HCT116 (cell line): ENCODE measurements at regions not wholly inside any gene's neighbourhood (a gene's known extent, or its start where the extent isn't known, plus 50 kb on each side); places are given as distances from the start of the nearest gene placed in this dataset.

Experiments used
- ATAC-seq: fragments of 200-7000 bp; cut with Tn5 transposase; 2 replicates; pipeline ENCODE4 v1.9.1; 2020; ENCODE audit warnings: mild to moderate bottlenecking, moderate library complexity
- BruUV-seq: library from RNA; stranded (reverse); fragments of 400-500 nt; replicated peaks from 2 replicates; lab custom pipeline; 2021; lab: Mats Ljungman, UMichigan
- CTCF ChIA-PET: fragments of 300-600 bp; sonication (Branson Sonifier 250); formaldehyde crosslinking; loops from one replicate; lab custom pipeline; 2021; ENCODE audit warnings: antibody characterized with exemption; lab: Charles Lee
- POLR2A ChIA-PET: fragments of 300-600, 350-600 bp; sonication (Branson Sonifier 250); formaldehyde crosslinking; loops from one replicate; lab custom pipeline; 2021; ENCODE audit warnings: antibody characterized with exemption; lab: Charles Lee
- RAD21 ChIA-PET, 2 experiments: fragments of 300-600 bp; sonication (Branson Sonifier 250); formaldehyde crosslinking; loops; one replicate each; lab custom pipeline; 2023; ENCODE audit warnings: low total read pairs in 2 of 2; ENCODE audit not compliant: uncharacterized antibody in 2 of 2, unreplicated experiment in 2 of 2, low non-redundant PET in 1 of 2; lab: Charles Lee
- DNase-seq: peaks from one replicate; pipeline ENCODE4 v3.0.0-alpha.2; 2010; ENCODE audit warnings: low read depth, low spot score
- H2AFZ ChIP-seq: fragments of 200-600 bp; shearing (Covaris generic), sonication (generic); 2 replicates; pipeline ENCODE4 v1.6.1; 2017; ENCODE audit warnings: low read depth, mixed run types, mixed read lengths, antibody characterized with exemption, low read length; ENCODE audit not compliant: poor library complexity, severe bottlenecking
- H3K27ac ChIP-seq: 2 replicates; pipeline ENCODE4 v1.5.1; 2012; ENCODE audit warnings: low read depth, low read length
- H3K27me3 ChIP-seq: fragments of 200-600 bp; sonication (generic); 2 replicates; pipeline ENCODE4 v1.6.1; 2016; ENCODE audit warnings: mixed run types, low read length, mixed read lengths; ENCODE audit not compliant: insufficient read depth
- H3K36me3 ChIP-seq, 2 experiments: fragments of 200-500 bp in 1 of 2; fragments of 200-600 bp in 1 of 2; sonication (Bioruptor generic) in 1 of 2; sonication (generic) in 1 of 2; 2 replicates each; pipeline versions ENCODE4 v1.5.1 to v1.6.1; 2014 to 2016; ENCODE audit warnings: low read length in 2 of 2, inconsistent platforms in 1 of 2, mixed read lengths in 1 of 2, mixed run types in 1 of 2; ENCODE audit not compliant: insufficient read depth in 2 of 2, control insufficient read depth in 1 of 2
- H3K4me1 ChIP-seq, 2 experiments: fragments of 200-600 bp in 1 of 2; sonication (generic) in 1 of 2; 2 replicates each; pipeline versions ENCODE4 v1.5.1 to v1.6.1; 2012 to 2017; ENCODE audit warnings: low read length in 2 of 2, inconsistent platforms in 1 of 2, mild to moderate bottlenecking in 1 of 2, mixed read lengths in 1 of 2, mixed run types in 1 of 2, moderate library complexity in 1 of 2; ENCODE audit not compliant: insufficient read depth in 2 of 2, control insufficient read depth in 1 of 2
- H3K4me2 ChIP-seq: fragments of 200-600 bp; sonication (generic); 2 replicates; pipeline ENCODE4 v1.6.1; 2017; ENCODE audit warnings: mixed run types, low read length, mixed read lengths
- H3K4me3 ChIP-seq, 2 experiments: fragments of 200-600 bp in 1 of 2; sonication (generic) in 1 of 2; replicated peaks in 1 of 2; 2 replicates each; pipeline ENCODE4 v1.5.1; 2011 to 2016; ENCODE audit warnings: low read length in 2 of 2, control low read depth in 1 of 2, low read depth in 1 of 2, mild to moderate bottlenecking in 1 of 2, mixed read lengths in 1 of 2, mixed run types in 1 of 2
- H3K79me2 ChIP-seq: fragments of 200-600 bp; sonication (generic); 2 replicates; pipeline ENCODE4 v1.6.1; 2017; ENCODE audit warnings: mild to moderate bottlenecking, mixed run types, low read length, moderate library complexity, mixed read lengths; ENCODE audit not compliant: insufficient read depth
- H3K9ac ChIP-seq: fragments of 200-600 bp; sonication (generic); 2 replicates; pipeline ENCODE4 v1.6.1; 2016; ENCODE audit warnings: low read length, mixed read lengths
- H3K9me2 ChIP-seq: fragments of 200-600 bp; sonication (generic), shearing (Covaris generic); 2 replicates; pipeline ENCODE4 v1.6.1; 2017; ENCODE audit warnings: mixed run types, mild to moderate bottlenecking, moderate library complexity; ENCODE audit not compliant: insufficient read depth
- H3K9me3 ChIP-seq, 2 experiments: fragments of 200-500 bp in 1 of 2; fragments of 200-600 bp in 1 of 2; sonication (Bioruptor generic) in 1 of 2; sonication (generic) in 1 of 2; 2 replicates each; pipeline ENCODE4 v1.6.1; 2014 to 2017; ENCODE audit warnings: low read length in 2 of 2, mixed read lengths in 2 of 2, inconsistent platforms in 1 of 2, low read depth in 1 of 2, mild to moderate bottlenecking in 1 of 2, mixed run types in 1 of 2, moderate library complexity in 1 of 2; ENCODE audit not compliant: control insufficient read depth in 1 of 2, insufficient read depth in 1 of 2
- H4K20me1 ChIP-seq: fragments of 200-600 bp; sonication (generic), shearing (Covaris generic); 2 replicates; pipeline ENCODE4 v1.6.1; 2017; ENCODE audit warnings: mixed run types, mild to moderate bottlenecking, moderate library complexity; ENCODE audit not compliant: insufficient read depth
- CBX3 ChIP-seq: IDR thresholded peaks from 2 replicates; pipeline ENCODE4 v1.6.1; 2012; ENCODE audit warnings: low read depth
- CEBPB ChIP-seq: IDR thresholded peaks from 2 replicates; pipeline ENCODE4 v1.6.1; 2012; ENCODE audit warnings: low read depth
- EZH2 ChIP-seq: fragments of 200-600 bp; sonication (generic); IDR thresholded peaks from 2 replicates; pipeline ENCODE4 v1.6.1; 2017; ENCODE audit warnings: antibody characterized with exemption, mixed run types
- EZH2phosphoT487 ChIP-seq: fragments of 200-600 bp; IDR thresholded peaks from 2 replicates; pipeline ENCODE4 v1.6.1; 2018; ENCODE audit warnings: antibody characterized with exemption, borderline replicate concordance
- FOSL1 ChIP-seq: IDR thresholded peaks from 2 replicates; pipeline ENCODE4 v1.6.1; 2012; ENCODE audit warnings: low read depth
- JUND ChIP-seq: IDR thresholded peaks from 2 replicates; pipeline ENCODE4 v1.6.1; 2012
- POLR2A ChIP-seq: IDR thresholded peaks from 2 replicates; pipeline ENCODE4 v1.7.0; 2011; ENCODE audit warnings: borderline replicate concordance; ENCODE audit not compliant: insufficient read depth, insufficient read length; ENCODE audit errors: extremely low read depth
- POLR2AphosphoS5 ChIP-seq: IDR thresholded peaks from 2 replicates; pipeline ENCODE4 v1.6.1; 2011; ENCODE audit warnings: mild to moderate bottlenecking, low read depth, low read length, moderate library complexity
- RAD21 ChIP-seq: IDR thresholded peaks from 2 replicates; pipeline ENCODE4 v1.6.1; 2012; ENCODE audit warnings: low read depth, mild to moderate bottlenecking
- SIN3A ChIP-seq: IDR thresholded peaks from 2 replicates; pipeline ENCODE4 v1.6.1; 2012; ENCODE audit warnings: low read depth
- SRF ChIP-seq: IDR thresholded peaks from 2 replicates; pipeline ENCODE4 v1.6.1; 2012; ENCODE audit warnings: low read depth
- YY1 ChIP-seq: IDR thresholded peaks from 2 replicates; pipeline ENCODE4 v1.6.1; 2011; ENCODE audit warnings: low read length, low read depth, moderate library complexity, mild to moderate bottlenecking; ENCODE audit not compliant: insufficient replicate concordance; ENCODE audit errors: extremely low read depth
- ZFX ChIP-seq: fragments of 450-650 bp; IDR thresholded peaks from 2 replicates; pipeline ENCODE4 v1.6.1; 2017
- ZNF274 ChIP-seq: fragments of 200-500 bp; sonication (Bioruptor generic); IDR thresholded peaks from 2 replicates; pipeline ENCODE4 v1.6.1; 2014; ENCODE audit warnings: mild to moderate bottlenecking, low read depth, low read length, inconsistent platforms
- intact Hi-C: fragments of 100-400 bp; cut with micrococcal nuclease; formaldehyde crosslinking; loops from 2 replicates; pipeline ENCODE4 v1.10.0; 2022
- TF ChIP-seq, protein P1 (sequence below): IDR thresholded peaks from 2 replicates; pipeline ENCODE4 v1.6.1; 2012
- TF ChIP-seq, protein P2 (sequence below), 3 experiments: fragments of 200-600 bp in 1 of 3; sonication (generic) in 1 of 3; IDR thresholded peaks in 2 of 3; conservative IDR thresholded peaks in 1 of 3; 2 replicates each; pipeline ENCODE4 v1.5.1; 2012 to 2017; ENCODE audit warnings: low read depth in 2 of 3, low read length in 2 of 3, antibody characterized with exemption in 1 of 3, borderline replicate concordance in 1 of 3, control low read depth in 1 of 3, mild to moderate bottlenecking in 1 of 3, mixed read lengths in 1 of 3, mixed run types in 1 of 3, moderate library complexity in 1 of 3; ENCODE audit not compliant: insufficient read depth in 1 of 3
- TF ChIP-seq, protein P3 (sequence below): IDR thresholded peaks from 2 replicates; pipeline ENCODE4 v1.6.1; 2012
- TF ChIP-seq, protein P4 (sequence below): IDR thresholded peaks from 2 replicates; pipeline ENCODE4 v1.6.1; 2011; ENCODE audit warnings: mild to moderate bottlenecking, low read length, moderate library complexity; ENCODE audit not compliant: insufficient replicate concordance; ENCODE audit errors: extremely low read depth

DNA sequence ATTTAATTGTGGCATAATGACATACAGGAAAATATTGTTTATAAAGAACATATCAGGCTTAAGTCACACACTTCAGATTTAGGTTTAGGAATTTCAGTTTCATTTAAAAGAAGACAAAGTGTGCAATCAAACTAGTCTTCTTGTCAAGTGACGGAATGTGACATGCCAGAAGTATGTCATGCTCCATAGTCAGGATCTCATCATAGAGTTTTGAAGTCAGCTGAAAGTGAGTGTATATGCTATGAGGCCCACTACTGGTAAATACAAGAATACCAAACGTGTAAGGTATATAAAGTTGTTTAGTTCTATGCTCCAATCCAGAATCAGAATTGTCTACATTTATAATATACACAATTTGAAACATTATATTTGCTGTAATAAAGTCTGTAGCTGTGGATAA lies 988.4 kb downstream of the TBL1XR1 start:
- Histone ChIP-seq H3K9me2 (no peaks in the 10 kb centered on the region; the same call in none of the 2 replicates), H3K4me2 (no peak overlapping the region), H3K4me1 (no peaks in the 10 kb centered on the region), H3K27me3 (no peaks in the 10 kb centered on the region), H3K79me2 (no peaks in the 10 kb centered on the region), H3K36me3 (no peaks in the 10 kb centered on the region), H3K9me3 (no peaks in the 10 kb centered on the region), H4K20me1 (no peaks in the 10 kb centered on the region), H3K4me3 (no peak overlapping the region), H3K27ac (no peak overlapping the region), H2AFZ (no peak overlapping the region), H3K9ac (no peak overlapping the region)
- 0 out of 2 replicates have a peak, but pooled peaks have one; percentile 14 for TF ChIP-seq RAD21
- TF ChIP-seq EZH2phosphoT487: no peak
- ATAC-seq (no peak), DNase-seq (no peak)
- ChIA-PET POLR2A (no interaction called here), CTCF (no interaction called here), RAD21 (no interaction called here)
- intact Hi-C loops: no loop called here
- no TSS peak for BruUV-seq

DNA sequence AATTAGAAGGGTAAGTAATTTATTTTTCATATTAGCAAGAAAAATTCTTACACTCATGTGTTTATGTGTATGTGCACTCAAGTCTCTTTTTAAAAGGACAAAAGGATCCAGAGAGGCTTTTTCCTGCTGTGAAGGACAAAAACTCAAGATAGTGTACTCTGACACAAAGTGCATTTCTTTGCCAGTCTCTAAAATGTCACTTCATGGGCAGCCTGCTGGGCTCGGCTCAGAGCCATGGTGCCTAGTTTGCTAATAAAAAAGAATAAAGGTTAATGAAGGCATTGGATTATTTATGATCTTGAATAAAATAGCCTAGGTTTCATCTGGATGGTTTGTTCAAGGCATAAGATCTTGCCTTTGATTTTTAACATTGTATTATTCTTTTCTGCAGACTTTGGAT lies 989.0 kb downstream of the TBL1XR1 start:
- no peaks in the 10 kb centered on the region for H4K20me1 ChIP-seq
- H3K9ac ChIP-seq: no peak overlapping the region
- no peaks in the 10 kb centered on the region for H3K79me2 ChIP-seq
- TF ChIP-seq ZFX (no peak), SRF (no peak), SIN3A (no peak), EZH2 (no peak), POLR2A (no peak), CBX3 (no peak), RAD21 (no peak), JUND (no peak), POLR2AphosphoS5 (no peak), CEBPB (no peak), YY1 (no peak), FOSL1 (no peak), ZNF274 (no peak)
- TF ChIP-seq, protein P1, sequence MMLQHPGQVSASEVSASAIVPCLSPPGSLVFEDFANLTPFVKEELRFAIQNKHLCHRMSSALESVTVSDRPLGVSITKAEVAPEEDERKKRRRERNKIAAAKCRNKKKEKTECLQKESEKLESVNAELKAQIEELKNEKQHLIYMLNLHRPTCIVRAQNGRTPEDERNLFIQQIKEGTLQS: no peak
- TF ChIP-seq, protein P2, sequence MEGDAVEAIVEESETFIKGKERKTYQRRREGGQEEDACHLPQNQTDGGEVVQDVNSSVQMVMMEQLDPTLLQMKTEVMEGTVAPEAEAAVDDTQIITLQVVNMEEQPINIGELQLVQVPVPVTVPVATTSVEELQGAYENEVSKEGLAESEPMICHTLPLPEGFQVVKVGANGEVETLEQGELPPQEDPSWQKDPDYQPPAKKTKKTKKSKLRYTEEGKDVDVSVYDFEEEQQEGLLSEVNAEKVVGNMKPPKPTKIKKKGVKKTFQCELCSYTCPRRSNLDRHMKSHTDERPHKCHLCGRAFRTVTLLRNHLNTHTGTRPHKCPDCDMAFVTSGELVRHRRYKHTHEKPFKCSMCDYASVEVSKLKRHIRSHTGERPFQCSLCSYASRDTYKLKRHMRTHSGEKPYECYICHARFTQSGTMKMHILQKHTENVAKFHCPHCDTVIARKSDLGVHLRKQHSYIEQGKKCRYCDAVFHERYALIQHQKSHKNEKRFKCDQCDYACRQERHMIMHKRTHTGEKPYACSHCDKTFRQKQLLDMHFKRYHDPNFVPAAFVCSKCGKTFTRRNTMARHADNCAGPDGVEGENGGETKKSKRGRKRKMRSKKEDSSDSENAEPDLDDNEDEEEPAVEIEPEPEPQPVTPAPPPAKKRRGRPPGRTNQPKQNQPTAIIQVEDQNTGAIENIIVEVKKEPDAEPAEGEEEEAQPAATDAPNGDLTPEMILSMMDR (IDR thresholded peaks at IDR 0.05 in 2 of 3, conservative IDR thresholded peaks at IDR 0.05 in 1 of 3; ENCODE audit: borderline replicate concordance in 1 of 3, insufficient read depth in 1 of 3, low read depth in 2 of 3, low read length in 2 of 3): no peak
- TF ChIP-seq, protein P3, sequence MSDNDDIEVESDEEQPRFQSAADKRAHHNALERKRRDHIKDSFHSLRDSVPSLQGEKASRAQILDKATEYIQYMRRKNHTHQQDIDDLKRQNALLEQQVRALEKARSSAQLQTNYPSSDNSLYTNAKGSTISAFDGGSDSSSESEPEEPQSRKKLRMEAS: no peak
- TF ChIP-seq, protein P4, sequence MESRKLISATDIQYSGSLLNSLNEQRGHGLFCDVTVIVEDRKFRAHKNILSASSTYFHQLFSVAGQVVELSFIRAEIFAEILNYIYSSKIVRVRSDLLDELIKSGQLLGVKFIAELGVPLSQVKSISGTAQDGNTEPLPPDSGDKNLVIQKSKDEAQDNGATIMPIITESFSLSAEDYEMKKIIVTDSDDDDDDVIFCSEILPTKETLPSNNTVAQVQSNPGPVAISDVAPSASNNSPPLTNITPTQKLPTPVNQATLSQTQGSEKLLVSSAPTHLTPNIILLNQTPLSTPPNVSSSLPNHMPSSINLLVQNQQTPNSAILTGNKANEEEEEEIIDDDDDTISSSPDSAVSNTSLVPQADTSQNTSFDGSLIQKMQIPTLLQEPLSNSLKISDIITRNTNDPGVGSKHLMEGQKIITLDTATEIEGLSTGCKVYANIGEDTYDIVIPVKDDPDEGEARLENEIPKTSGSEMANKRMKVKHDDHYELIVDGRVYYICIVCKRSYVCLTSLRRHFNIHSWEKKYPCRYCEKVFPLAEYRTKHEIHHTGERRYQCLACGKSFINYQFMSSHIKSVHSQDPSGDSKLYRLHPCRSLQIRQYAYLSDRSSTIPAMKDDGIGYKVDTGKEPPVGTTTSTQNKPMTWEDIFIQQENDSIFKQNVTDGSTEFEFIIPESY: no peak
- RAD21 ChIA-PET: no interaction called here
- CTCF ChIA-PET: no interaction called here
- intact Hi-C loops: no loop called here
- POLR2A ChIA-PET: no interaction called here
- no peak overlapping the region for H2AFZ ChIP-seq
- ATAC-seq (no peak), DNase-seq (no peak)
- H3K36me3 ChIP-seq: no peaks in the 10 kb centered on the region
- H3K27ac ChIP-seq: no peak overlapping the region
- H3K9me2 ChIP-seq: no peaks in the 10 kb centered on the region; the same call in none of the 2 replicates
- H3K4me1 ChIP-seq: no peaks in the 10 kb centered on the region
- no peaks in the 10 kb centered on the region for H3K27me3 ChIP-seq
- no peak overlapping the region for H3K4me2 ChIP-seq
- no TSS peak for BruUV-seq
- H3K4me3 ChIP-seq: no peak overlapping the region
- no peaks in the 10 kb centered on the region for H3K9me3 ChIP-seq
